Heart left ventricle (tissue), 16 donors: ENCODE measurements at regions not wholly inside any gene's neighbourhood (a gene's known extent, or its start where the extent isn't known, plus 50 kb on each side); places are given as distances from the start of the nearest gene placed in this dataset.

Experiments
- ATAC-seq, 4 donors: fragments of 200-7000 bp; cut with Tn5 transposase; one replicate each; pipeline ENCODE4 v1.9.1; 2020 to 2022; ENCODE audit warnings: moderate library complexity in 4 of 4, mild to moderate bottlenecking in 3 of 4, moderate number of reproducible peaks in 1 of 4
- DNase-seq, 5 donors: peaks; one replicate each; pipeline ENCODE4 v3.0.0-alpha.2; 2020
- H3K27ac ChIP-seq, 12 donors: fragments of 200-600 bp; sonication (generic) in 4 of 12; one replicate each; pipeline versions ENCODE4 v1.5.0 to v1.8.0; 2016 to 2022; ENCODE audit warnings: mild to moderate bottlenecking in 2 of 12
- H3K27me3 ChIP-seq, 9 donors: fragments of 200-600 bp; sonication (generic) in 2 of 9; one replicate each; pipeline versions ENCODE4 v1.5.1 to v1.8.0; 2016 to 2022; ENCODE audit warnings: mild to moderate bottlenecking in 3 of 9
- H3K36me3 ChIP-seq, 9 donors: fragments of 200-600 bp; sonication (generic) in 2 of 9; one replicate each; pipeline versions ENCODE4 v1.5.0 to v1.8.0; 2018 to 2022; ENCODE audit warnings: mild to moderate bottlenecking in 2 of 9
- H3K4me1 ChIP-seq, 12 donors: fragments of 200-600 bp; sonication (generic) in 4 of 12; one replicate each; pipeline versions ENCODE4 v1.5.0 to v1.8.0; 2016 to 2022; ENCODE audit warnings: mild to moderate bottlenecking in 3 of 12
- H3K4me3 ChIP-seq, 12 donors: fragments of 200-600 bp; sonication (generic) in 4 of 12; one replicate each; pipeline versions ENCODE4 v1.5.0 to v1.8.0; 2017 to 2022; ENCODE audit warnings: mild to moderate bottlenecking in 9 of 12, moderate library complexity in 4 of 12
- H3K9me3 ChIP-seq, 12 donors: fragments of 200-600 bp; sonication (generic) in 4 of 12; one replicate each; pipeline versions ENCODE4 v1.5.0 to v1.8.0; 2016 to 2022; ENCODE audit warnings: mild to moderate bottlenecking in 1 of 12
- CTCF ChIP-seq, 12 donors: fragments of 200-600 bp; sonication (generic) in 4 of 12; IDR thresholded peaks; one replicate each; pipeline versions ENCODE4 v1.5.0 to v1.8.0; 2018 to 2022; ENCODE audit warnings: antibody characterized with exemption in 12 of 12, mild to moderate bottlenecking in 5 of 12
- POLR2A ChIP-seq, 2 donors: fragments of 450-650 bp; IDR thresholded peaks; one replicate each; pipeline ENCODE4 v1.6.1; 2017; ENCODE audit warnings: antibody characterized with exemption in 2 of 2, mild to moderate bottlenecking in 2 of 2, moderate library complexity in 2 of 2
- WGBS, 4 donors: extraction: QIAGEN DNeasy Blood & Tissue Kit in 2 of 4; methylation state at CpG; one replicate each; pipeline versions ENCODE4 v1.1.5 to v1.1.7; 2013 to 2018; 5-methylcytosine and 5-hydroxymethylcytosine counted together
- intact Hi-C, 10 donors: fragments of 100-400 bp; cut with DNase I; formaldehyde crosslinking; loops; one replicate each; pipeline versions ENCODE4 v1.11.1 to v1.14.2; 2022
- donor health status: ischemic (EF 13 %, LVEDD 7.1; RV severe dilation, severe dysfunction).
- donor health status: healthy with polysubstance abuse.
- donor health status: DM: no; HTN: yes; CAD: no.
- donor health status: DM: no; HTN: no; CAD: no.
- donor health status: ischemic (EF 25% LVEDD 6.9; RV normal size, moderate dysfunction).
- donor health status: ischemic (EF 25% LVEDD 5.7; RV mildly dilated, moderate dysfunction).
- donor health status: healthy.
- donor health status: DM: yes; HTN: yes; CAD: no.
- donor health status: ischemic (EF 35%, LVEDD 5.7; RV mildly dilated, moderate dysfunction).
- donor health status: nonischemic (EF 11% LVEDD 7.7; RV severe dilation, severe dysfunction).
- donor health status: DM: yes; HTN: yes; CAD: no.
- donor health status: PGD.
- donor health status: ischemic (EF 29% LVEDD 5.4; RV normal size, mild dysfunction).
- donor health status: nonischemic (EF 23%, LVEDD 6.1; RV moderate dilation, normal function).

DNA sequence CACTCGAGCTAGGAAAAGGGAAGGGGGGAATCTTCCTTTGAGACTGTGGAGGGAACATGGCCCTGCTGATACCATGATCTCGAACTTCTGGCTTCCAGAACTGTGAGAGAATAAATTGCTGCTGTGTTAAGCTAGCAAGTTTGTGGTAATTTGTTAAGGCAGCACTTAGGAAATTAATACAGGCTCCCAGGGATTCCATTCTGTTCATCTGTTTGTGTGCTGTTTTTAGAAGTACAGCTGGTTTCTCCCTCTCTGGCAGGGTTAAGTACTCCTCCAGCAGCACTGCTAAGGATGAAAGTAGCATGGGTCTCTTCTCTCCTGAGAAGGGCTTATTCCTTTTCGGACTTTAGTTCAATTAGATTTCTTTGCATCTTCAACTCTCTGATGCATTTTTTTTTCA, 268.3 kb downstream of the HHIPL2 start:
- Histone ChIP-seq H3K9me3 (peaks cover 0 to 11% (median 0%) of the 10 kb centered on the region in 12 donors), H3K27me3 (peaks cover 0 to 9% (median 0%) of the 10 kb centered on the region in 9 donors), H3K4me1 (no peaks in the 10 kb centered on the region), H3K36me3 (no peaks in the 10 kb centered on the region), H3K27ac (no peak overlapping the region), H3K4me3 (no peak overlapping the region)
- WGBS, 4 donors = 42 to 85% (median 62%) methylated on average over 3 of the region's 3 CpGs
- no peak for DNase-seq
- no peak for TF ChIP-seq POLR2A (IDR thresholded peaks at IDR 0.05)
- TF ChIP-seq CTCF (IDR thresholded peaks at IDR 0.05) = no peak
- ATAC-seq = no peak
- intact Hi-C loops = no loop called here

DNA sequence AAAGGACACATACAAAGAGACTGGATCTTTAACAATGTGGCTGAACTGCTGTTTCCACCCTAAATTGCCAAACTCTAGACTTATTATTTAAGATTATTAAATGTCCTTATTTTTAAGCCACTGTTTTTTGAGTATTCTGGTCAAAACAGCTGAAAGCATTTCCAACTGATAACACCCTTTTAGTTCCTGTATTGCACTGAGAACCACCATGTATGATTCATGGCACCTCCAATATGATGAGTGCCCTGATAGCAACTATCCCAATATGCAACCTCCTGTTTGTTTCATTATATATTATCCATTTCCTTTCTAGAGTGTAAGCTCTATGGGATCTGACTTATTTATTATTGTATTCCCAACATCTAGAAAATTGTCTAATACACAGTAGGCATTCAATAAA, 269.4 kb downstream of the HHIPL2 start:
- peaks cover 0 to 11% (median 0%) of the 10 kb centered on the region in 12 donors for H3K9me3 ChIP-seq
- no peaks in the 10 kb centered on the region for H3K36me3 ChIP-seq
- no peak overlapping the region for H3K4me3 ChIP-seq
- intact Hi-C loops = no loop called here
- H3K4me1 ChIP-seq = no peaks in the 10 kb centered on the region
- DNase-seq (no peak), ATAC-seq (no peak)
- TF ChIP-seq POLR2A (IDR thresholded peaks at IDR 0.05) (no peak), CTCF (IDR thresholded peaks at IDR 0.05) (no peak)
- H3K27ac ChIP-seq = no peak overlapping the region
- H3K27me3 ChIP-seq = peaks cover 0 to 13% (median 0%) of the 10 kb centered on the region in 9 donors

DNA sequence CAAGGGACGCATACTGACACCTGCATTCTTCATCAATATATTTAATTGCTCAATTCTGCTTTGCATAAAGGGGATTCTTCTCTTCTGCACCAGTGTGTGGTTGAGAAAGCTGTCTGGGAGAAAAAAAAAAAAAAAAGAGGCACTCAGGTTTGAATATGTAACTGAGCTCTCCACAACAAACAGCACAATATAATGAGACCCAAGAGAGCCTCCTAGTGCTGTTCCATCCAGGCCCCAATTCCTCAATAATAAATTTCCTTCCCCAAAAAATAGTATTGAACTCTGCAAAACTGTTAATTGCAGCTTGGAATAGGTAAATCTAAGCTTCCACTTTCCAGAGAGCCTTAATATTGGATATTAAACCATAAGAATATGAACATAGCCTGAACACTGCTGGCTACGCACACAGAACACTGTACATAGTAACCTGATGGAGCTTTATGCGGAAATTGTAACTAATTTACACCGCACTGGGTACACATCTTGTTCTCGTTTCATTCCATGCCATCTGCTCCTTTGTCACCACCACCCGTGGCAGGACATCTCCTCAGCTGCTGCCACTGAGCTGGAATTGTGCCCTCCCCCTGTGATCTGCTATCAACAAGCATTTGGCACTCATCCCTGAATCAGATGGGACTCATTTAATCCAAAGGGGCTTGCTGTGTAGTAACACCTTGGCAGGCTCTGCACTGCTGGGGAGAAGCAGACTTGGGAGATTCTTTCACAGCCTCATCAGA, 272.0 kb downstream of the HHIPL2 start:
- DNase-seq (no peak), ATAC-seq (no peak)
- Histone ChIP-seq H3K9me3 (peaks cover 0 to 9% (median 0%) of the 10 kb centered on the region in 12 donors), H3K36me3 (no peaks in the 10 kb centered on the region), H3K4me3 (no peak overlapping the region), H3K27ac (no peak overlapping the region), H3K4me1 (no peaks in the 10 kb centered on the region), H3K27me3 (peaks cover 0 to 13% (median 0%) of the 10 kb centered on the region in 9 donors)
- WGBS, 4 donors = 61 to 76% (median 67%) methylated on average over 6 of the region's 6 CpGs
- TF ChIP-seq CTCF (IDR thresholded peaks at IDR 0.05) (no peak), POLR2A (IDR thresholded peaks at IDR 0.05) (no peak)
- intact Hi-C loops = no loop called here

DNA sequence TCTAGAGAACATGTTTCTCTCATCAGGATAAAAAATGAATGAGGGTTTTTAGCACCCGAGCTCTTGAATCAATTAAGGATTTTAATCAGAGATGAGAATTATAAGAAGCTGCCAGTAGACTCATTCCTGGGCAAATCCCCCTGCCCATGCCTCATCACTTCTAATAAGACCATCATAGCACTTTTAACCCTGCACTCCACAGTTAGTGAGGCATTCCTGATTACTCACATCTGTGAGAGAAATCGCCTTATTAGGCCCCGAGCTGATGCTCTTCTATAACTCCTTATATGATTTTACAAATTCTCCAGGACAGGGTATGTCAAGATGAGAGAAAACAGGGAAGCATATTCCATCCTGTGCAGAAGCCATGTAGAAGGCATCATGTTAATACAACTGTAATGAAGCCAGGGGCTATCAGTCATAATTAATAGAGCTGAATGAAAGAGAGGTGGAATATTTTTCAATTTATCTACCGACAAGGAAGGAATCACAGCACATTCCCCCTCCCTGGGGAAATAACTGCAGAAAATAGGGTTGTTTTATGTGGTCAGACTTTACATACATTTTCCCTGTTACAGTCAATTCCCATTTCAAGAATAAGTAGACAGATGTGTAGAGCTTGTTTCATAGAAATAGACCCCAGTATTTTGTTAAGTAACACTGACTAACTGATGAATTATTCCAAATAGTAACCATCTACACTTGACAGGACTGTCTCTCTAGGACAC, 272.7 kb downstream of the HHIPL2 start:
- ATAC-seq (no peak), DNase-seq (no peak)
- TF ChIP-seq CTCF (IDR thresholded peaks at IDR 0.05) (no peak), POLR2A (IDR thresholded peaks at IDR 0.05) (no peak)
- H3K9me3 ChIP-seq = peaks cover 0 to 9% (median 0%) of the 10 kb centered on the region in 12 donors
- H3K36me3 ChIP-seq = no peaks in the 10 kb centered on the region
- H3K27me3 ChIP-seq = peaks cover 0 to 13% (median 0%) of the 10 kb centered on the region in 9 donors
- 68 to 84% (median 78%) methylated on average over 4 of the region's 4 CpGs for WGBS, 4 donors
- intact Hi-C loops = no loop called here
- no peak overlapping the region for H3K27ac ChIP-seq
- no peaks in the 10 kb centered on the region for H3K4me1 ChIP-seq
- no peak overlapping the region for H3K4me3 ChIP-seq
